GM19324 (cell line): ENCODE measurements at regions not wholly inside any gene's neighbourhood (a gene's known extent, or its start where the extent isn't known, plus 50 kb on each side); places are given as distances from the start of the nearest gene placed in this dataset.

ENCODE experiments used
- ATAC-seq: cut with Tn5 transposase; IDR thresholded peaks from one replicate; pipeline ENCODE4 v1.9.1; 2021; ENCODE audit warnings: mild to moderate bottlenecking, moderate library complexity; ENCODE audit not compliant: unreplicated experiment, low FRiP score

- no peak for ATAC-seq
Measured at GRCh38 chr1:68378296-68379084, 71.3 kb downstream of the RPE65 start.

GRCh38 chr1:68377098-68377497 lies 72.7 kb downstream of the RPE65 start:
- ATAC-seq = no peak

- no peak for ATAC-seq
Measured at GRCh38 chr1:68376441-68376840, 73.3 kb downstream of the RPE65 start.

- no peak for ATAC-seq
Measured at GRCh38 chr1:68375919-68376318, 73.8 kb downstream of the RPE65 start.

GRCh38 chr1:68373173-68373572 lies 76.6 kb downstream of the RPE65 start:
- ATAC-seq = no peak

- ATAC-seq = no peak
Measured at GRCh38 chr1:68372487-68372886, 77.3 kb downstream of the RPE65 start.

- ATAC-seq = no peak
Measured at GRCh38 chr1:68370101-68370915, 79.4 kb downstream of the RPE65 start.

GRCh38 chr1:68366572-68366971 lies 83.2 kb downstream of the RPE65 start:
- ATAC-seq = no peak

- no peak for ATAC-seq
Measured at GRCh38 chr1:68365709-68366382, 83.9 kb downstream of the RPE65 start.

GRCh38 chr1:68363339-68363738 lies 86.4 kb downstream of the RPE65 start:
- no peak for ATAC-seq

GRCh38 chr1:68361346-68361910 lies 88.3 kb downstream of the RPE65 start:
- ATAC-seq = no peak

GRCh38 chr1:68359045-68359444 lies 90.7 kb downstream of the RPE65 start:
- ATAC-seq = no peak

GRCh38 chr1:68358439-68358838 lies 91.3 kb downstream of the RPE65 start:
- no peak for ATAC-seq

- no peak for ATAC-seq
Measured at GRCh38 chr1:68355614-68356013, 94.1 kb downstream of the RPE65 start.

GRCh38 chr1:68352202-68352601 lies 97.6 kb downstream of the RPE65 start:
- ATAC-seq = no peak

- peak; percentile 93 for ATAC-seq
Measured at GRCh38 chr1:68347415-68347814, 102.3 kb downstream of the RPE65 start.

- ATAC-seq = no peak
Measured at GRCh38 chr1:68346188-68346808, 103.5 kb downstream of the RPE65 start.

- ATAC-seq = no peak
Measured at GRCh38 chr1:68344208-68344607, 105.5 kb downstream of the RPE65 start.

GRCh38 chr1:68340951-68341350 lies 108.6 kb upstream of the WLS start:
- ATAC-seq = no peak

- ATAC-seq = no peak
Measured at GRCh38 chr1:68339505-68339904, 107.2 kb upstream of the WLS start.
